Ishikawa (cell line): ENCODE measurements at regions not wholly inside any gene's neighbourhood (a gene's known extent, or its start where the extent isn't known, plus 50 kb on each side); places are given as distances from the start of the nearest gene placed in this dataset.
A peak's percentile ranks its signal among the peaks of the same experiment; 100 is the strongest.

ENCODE experiments used
- CEBPB ChIP-seq: IDR thresholded peaks from 2 replicates; pipeline ENCODE4 v1.6.1; 2012
- CREB1 ChIP-seq: IDR thresholded peaks from 2 replicates; pipeline ENCODE4 v1.6.1; 2012; ENCODE audit warnings: low read depth
- EGR1 ChIP-seq: IDR thresholded peaks from 2 replicates; pipeline ENCODE4 v1.6.1; 2012
- EP300 ChIP-seq: IDR thresholded peaks from 2 replicates; pipeline ENCODE4 v1.6.1; 2012; ENCODE audit warnings: borderline replicate concordance
- FOXM1 ChIP-seq: IDR thresholded peaks from 2 replicates; pipeline ENCODE4 v1.6.1; 2012; ENCODE audit warnings: low read depth, borderline replicate concordance
- MAX ChIP-seq: IDR thresholded peaks from 2 replicates; pipeline ENCODE4 v1.6.1; 2012
- NFIC ChIP-seq: IDR thresholded peaks from 2 replicates; pipeline ENCODE4 v1.6.1; 2012
- RAD21 ChIP-seq: IDR thresholded peaks from 2 replicates; pipeline ENCODE4 v1.6.1; 2012; ENCODE audit warnings: low read depth
- REST ChIP-seq: IDR thresholded peaks from 2 replicates; pipeline ENCODE4 v1.6.1; 2012; ENCODE audit warnings: low read depth, mild to moderate bottlenecking
- TAF1 ChIP-seq: IDR thresholded peaks from 2 replicates; pipeline ENCODE4 v1.6.1; 2012; ENCODE audit warnings: low read depth, mild to moderate bottlenecking
- TCF12 ChIP-seq: IDR thresholded peaks from 2 replicates; pipeline ENCODE4 v1.6.1; 2012; ENCODE audit warnings: low read depth
- TEAD4 ChIP-seq: IDR thresholded peaks from 2 replicates; pipeline ENCODE4 v1.6.1; 2012
- USF1 ChIP-seq: IDR thresholded peaks from 2 replicates; pipeline ENCODE4 v1.6.1; 2012
- YY1 ChIP-seq: IDR thresholded peaks from 2 replicates; pipeline ENCODE4 v1.6.1; 2012; ENCODE audit warnings: low read depth
- ZBTB7A ChIP-seq: IDR thresholded peaks from 2 replicates; pipeline ENCODE4 v1.6.1; 2012; ENCODE audit warnings: low read depth

- no peak for TF ChIP-seq MAX
- no peak for TF ChIP-seq EGR1
- TF ChIP-seq USF1: no peak
- no peak for TF ChIP-seq YY1
- TF ChIP-seq CEBPB: no peak
- TF ChIP-seq TCF12: peak; percentile 81
- peak; percentile 59; the same call in 1 of the 2 replicates for TF ChIP-seq NFIC
- TF ChIP-seq TAF1: no peak
- TF ChIP-seq ZBTB7A: no peak
- TF ChIP-seq EP300: peak; percentile 70
- TF ChIP-seq REST: no peak
- no peak for TF ChIP-seq FOXM1
Measured at GRCh38 chr6:113596387-113597230, 260.5 kb upstream of the MARCKS start.

DNA sequence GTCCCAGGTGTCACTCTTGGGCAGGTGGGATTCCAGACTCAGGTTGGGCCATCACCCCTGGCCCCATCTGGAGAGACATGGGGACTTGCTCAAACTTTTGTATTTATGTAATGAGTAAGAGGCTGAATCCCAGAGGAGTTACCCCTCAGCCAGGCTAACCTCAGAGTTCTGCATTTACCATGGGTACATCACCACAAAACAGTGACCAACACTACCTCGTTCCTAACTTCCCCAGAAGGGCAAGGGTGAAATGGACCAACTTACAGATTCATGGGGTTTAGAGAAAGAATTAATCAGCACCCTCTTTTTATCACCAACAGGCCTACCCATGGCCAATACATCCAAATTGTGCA, 259.9 kb upstream of the MARCKS start:
- 0 out of 2 replicates have a peak, but pooled peaks have one; percentile 0 for TF ChIP-seq TCF12
- no peak for TF ChIP-seq NFIC

- TF ChIP-seq TCF12: no peak
- no peak for TF ChIP-seq FOXM1
- TF ChIP-seq RAD21: no peak
- no peak for TF ChIP-seq EGR1
- TF ChIP-seq CEBPB: no peak
- no peak for TF ChIP-seq CREB1
- TF ChIP-seq USF1: no peak
- no peak for TF ChIP-seq MAX
- TF ChIP-seq TAF1: no peak
Measured at GRCh38 chr6:113598786-113599185, 258.4 kb upstream of the MARCKS start.

DNA sequence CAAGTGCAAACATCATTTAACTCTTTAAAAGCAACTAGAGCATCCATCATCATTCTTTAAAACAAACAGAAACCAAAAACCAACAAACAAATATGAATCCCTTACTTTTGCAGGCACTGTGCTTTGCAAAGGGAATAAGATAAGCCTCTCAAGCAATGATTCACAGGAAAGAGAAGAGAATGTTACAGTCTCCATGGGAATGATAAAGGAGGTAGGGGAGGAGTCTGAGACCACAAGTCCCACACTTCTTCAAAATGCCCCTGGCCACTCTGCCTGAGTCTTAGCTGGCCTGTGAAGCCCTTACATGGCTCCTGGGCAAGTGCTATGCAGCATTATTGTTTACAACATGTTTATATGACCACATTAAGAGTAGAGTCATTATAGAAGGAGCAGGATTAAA, 257.7 kb upstream of the MARCKS start:
- TF ChIP-seq EGR1: no peak
- no peak for TF ChIP-seq CEBPB
- no peak for TF ChIP-seq TEAD4
- no peak for TF ChIP-seq YY1
- no peak for TF ChIP-seq REST
- TF ChIP-seq NFIC: no peak
- TF ChIP-seq USF1: no peak
- no peak for TF ChIP-seq ZBTB7A
- no peak for TF ChIP-seq FOXM1
- TF ChIP-seq TCF12: no peak

DNA sequence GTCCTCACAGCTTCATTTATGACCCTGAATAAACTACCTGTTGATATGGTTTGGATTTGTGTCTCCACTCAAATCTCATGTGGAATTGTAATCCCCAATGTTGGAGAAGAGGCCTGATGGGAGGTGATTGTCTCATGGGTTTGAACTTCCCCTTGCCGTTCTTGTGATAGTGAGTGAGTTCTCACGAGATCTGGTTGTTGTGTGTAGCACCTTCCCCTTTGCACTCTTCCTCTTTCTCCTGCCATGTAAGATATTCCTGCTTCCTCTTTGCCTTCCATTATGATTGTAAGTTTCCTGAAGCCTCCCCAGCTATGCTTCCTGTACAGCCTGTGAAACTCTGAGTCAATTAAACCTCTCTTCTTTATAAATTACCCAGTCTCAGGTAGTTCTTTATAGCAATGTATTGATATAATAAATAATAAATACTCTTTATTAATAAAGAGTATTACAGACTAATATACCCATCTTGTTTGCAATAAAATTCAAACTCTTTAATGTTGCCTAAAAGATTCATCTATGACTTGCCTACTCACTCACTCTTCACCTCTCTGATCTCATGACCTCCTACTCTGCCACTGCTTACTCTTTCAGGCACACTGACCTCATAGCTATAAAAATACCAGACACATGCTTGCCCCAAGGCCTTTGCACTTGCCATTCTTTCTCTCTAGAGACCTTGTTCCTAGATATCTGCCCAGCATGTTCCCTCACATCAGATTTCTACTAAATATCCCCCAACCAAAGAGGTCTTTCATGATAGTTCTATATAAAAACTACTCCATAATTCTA, 256.4 kb upstream of the MARCKS start:
- TF ChIP-seq FOXM1: no peak
- TF ChIP-seq CEBPB: no peak
- TF ChIP-seq TCF12: no peak
- no peak for TF ChIP-seq EP300
- no peak for TF ChIP-seq TAF1
- TF ChIP-seq TEAD4: no peak
- no peak for TF ChIP-seq ZBTB7A
- no peak for TF ChIP-seq MAX
- no peak for TF ChIP-seq USF1
- no peak for TF ChIP-seq YY1
- no peak for TF ChIP-seq CREB1
- no peak for TF ChIP-seq NFIC
- TF ChIP-seq REST: no peak
- no peak for TF ChIP-seq EGR1
- no peak for TF ChIP-seq RAD21
